IPS-11a (cell line): ENCODE measurements at regions not wholly inside any gene's neighbourhood (a gene's known extent, or its start where the extent isn't known, plus 50 kb on each side); places are given as distances from the start of the nearest gene placed in this dataset.
"Not testable (repeated sequence)": the region's sequence is repeated elsewhere in the genome, so short reads cannot be mapped to it uniquely, and the experiment has no call there.

Experiments used
- H3K4me3 ChIP-seq: one replicate; pipeline ENCODE4 v1.5.1; 2013; ENCODE audit warnings: low read depth, low read length, control low read depth

DNA sequence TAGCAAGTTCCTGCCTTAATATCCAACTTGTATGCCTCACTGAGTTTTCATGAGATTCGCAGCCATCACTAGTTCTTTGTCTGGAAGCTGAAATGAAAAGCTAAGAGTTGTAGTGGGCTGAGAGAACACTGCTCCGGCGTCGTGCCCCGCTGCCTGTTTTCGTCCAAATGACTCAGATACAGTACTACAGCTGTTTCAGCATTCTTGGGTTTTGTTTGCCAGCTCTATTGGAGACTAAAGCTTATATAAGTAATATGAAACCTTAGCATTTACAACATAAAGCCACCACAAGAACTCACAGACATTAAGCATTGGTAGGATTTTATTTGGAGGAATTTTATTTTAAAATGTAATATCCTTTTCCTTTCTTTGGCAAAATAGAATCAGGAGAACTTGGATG, 299.7 kb downstream of the DLEU7 start:
- H3K4me3 ChIP-seq, result no peak overlapping the region

DNA sequence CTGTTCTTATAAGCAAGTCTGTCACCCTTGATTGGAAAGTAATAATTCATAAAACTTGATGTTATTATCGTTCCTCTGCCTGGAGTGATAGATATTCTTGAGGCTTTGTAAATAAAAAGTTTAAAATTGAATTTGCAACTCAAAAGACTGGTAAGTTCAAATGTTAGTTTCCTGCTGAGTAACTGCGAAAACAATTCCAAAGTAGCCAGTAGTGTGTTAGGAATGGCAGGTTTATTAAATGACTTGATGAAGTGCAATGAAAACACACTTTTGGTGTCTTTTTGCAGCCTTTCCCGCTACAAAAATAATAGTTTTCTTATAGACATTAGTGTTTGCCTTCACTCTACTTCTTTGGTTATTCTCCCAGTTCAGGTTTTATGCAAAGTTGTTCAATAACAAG, 299.3 kb downstream of the DLEU7 start:
- H3K4me3 ChIP-seq, result no peak overlapping the region

DNA sequence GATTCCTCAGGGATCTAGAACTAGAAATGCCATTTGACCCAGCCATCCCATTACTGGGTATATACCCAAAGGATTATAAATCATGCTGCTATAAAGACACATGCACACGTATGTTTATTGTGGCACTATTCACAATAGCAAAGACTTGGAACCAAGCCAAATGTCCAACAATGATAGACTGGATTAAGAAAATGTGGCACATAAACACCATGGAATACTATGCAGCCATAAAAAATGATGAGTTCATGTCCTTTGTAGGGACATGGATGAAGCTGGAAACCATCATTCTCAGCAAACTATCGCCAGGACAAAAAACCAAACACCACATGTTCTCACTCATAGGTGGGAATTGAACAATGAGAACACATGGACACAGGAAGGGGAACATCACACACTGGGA, 296.3 kb downstream of the DLEU7 start:
- not testable (repeated sequence) for H3K4me3 ChIP-seq

DNA sequence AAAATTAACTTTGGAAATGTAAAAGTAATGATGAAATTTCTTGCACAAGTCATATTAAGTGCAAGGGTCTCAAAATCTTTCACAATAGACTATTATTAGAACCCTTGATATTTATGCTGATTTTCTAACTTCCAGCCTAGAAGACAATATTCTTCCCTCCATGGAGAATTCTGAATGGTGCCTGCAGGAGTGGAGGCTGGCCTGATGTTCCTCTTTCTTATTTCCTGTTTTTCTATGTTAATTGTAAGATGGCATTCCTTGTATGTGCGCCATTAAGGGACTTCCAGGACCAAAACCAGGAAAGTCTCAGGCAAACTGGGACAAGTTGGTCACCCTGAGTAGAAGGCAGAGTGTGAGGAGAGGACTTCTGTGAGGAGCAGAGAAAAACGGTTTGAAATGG, 294.9 kb downstream of the DLEU7 start:
- no peak overlapping the region for H3K4me3 ChIP-seq

DNA sequence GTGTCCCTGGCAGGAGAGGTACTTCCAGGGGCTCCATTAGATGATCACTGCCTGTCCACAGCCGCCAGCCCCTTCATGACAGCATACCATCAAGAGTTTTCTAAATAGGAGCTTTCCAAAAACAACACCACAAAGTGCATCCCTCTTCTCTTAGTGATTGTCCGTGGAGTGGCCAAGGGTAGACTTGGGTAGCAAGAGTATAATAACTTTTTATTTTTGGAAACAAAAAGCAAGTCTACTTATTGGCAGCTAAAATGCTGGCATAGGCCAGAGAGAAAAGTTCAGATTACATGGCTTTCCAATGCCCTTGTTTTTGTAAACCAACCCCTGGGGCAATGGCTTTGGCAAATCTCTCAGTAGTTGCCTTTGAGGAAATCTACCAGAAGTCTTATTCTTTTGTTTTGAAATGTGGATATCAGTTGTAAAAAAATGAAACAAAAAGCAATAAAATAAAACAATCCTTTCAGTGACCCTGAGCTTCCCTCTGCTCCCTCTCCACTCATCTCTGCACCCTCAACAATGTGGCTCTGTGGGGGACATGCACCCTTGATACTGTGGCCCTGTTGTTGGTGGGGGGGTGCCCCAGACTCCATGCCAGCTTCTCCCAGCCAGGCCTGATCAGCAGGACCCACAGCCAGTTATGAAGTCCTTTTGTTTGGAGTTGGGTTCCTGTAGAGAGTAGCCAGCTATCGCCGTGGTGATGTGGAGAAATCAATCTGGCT, 294.1 kb downstream of the DLEU7 start:
- no peak overlapping the region for H3K4me3 ChIP-seq

DNA sequence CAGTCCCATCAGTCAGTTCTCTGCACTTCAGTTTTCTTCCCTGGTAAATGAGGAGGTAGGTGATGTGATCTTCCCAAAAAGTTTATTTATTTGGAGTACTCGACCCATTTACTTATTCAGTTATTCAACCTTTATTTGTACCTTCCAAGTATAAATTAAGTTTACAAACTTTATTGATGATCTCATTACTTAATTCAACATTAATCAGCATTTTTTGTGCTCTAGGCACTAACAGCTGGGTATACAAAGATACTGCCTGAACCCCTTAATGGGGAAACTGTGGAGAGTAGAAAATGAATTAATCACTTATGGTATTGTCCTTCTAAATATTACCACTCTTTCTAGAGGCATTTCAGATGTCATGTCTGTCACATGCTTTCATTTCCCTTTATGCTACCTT, 293.3 kb downstream of the DLEU7 start:
- H3K4me3 ChIP-seq, result no peak overlapping the region

DNA sequence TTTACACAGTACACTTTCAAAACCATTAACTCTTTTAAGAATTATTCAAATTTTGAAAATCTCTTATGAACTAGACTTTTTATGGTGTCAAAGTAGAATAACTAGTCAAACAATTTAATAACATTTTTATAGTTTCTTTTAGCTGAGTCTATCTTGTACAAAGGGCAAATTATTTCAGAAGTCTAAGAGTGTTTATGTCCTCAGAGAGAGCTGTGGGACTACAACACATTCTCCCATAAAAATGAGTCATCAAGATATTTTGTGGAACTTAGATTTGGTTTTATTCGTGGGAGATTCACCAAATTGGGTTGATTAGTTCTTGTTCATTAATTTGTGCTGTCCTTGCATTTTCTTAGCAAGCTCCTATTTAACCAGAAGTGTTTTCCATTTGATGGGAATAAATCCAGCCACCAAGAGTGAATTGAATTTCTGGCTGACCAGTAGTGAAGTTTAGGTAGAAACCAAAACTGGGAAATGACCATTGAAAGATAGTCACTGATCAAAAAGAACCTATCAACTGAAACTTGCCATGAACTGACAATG, 291.0 kb downstream of the DLEU7 start:
- no peak overlapping the region for H3K4me3 ChIP-seq

DNA sequence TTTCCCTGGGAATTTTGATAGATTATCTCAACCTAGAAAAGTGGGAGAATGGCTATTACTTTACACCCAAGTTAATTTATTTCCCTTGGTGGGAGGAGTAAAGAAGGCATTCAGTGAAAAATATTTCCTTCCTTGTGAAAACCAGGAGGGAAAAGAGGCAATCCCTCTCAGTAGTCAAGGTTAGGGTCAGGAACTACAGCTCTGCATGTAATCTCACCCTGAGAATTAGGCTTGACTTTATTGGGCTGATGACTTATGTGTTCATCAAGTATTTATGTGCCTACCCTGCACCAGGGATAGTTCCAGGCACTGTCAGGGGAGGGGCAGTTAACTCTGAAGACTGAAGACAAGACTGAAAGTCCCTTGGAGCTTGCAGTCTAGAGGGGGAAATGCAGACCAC, 281.8 kb downstream of the DLEU7 start:
- H3K4me3 ChIP-seq, result no peak overlapping the region

DNA sequence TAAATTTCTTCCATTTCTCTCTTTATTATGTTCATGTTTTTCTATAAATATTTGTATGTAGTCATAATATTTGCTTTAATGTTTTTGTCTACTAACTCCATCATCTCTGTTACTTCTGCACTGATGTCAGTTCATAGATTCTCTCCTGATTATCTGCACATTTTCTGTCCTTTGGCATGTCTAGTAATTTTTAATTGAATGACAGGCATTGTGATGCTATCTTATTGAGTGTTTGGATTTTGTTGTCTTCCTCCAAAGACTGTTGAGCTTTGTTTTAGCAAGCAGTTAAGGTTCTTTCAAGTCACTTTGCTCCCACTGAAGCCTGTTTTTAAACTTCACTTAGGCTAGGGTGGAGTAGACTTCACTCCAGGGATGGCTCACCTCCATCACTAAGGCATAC, 276.8 kb downstream of the DLEU7 start:
- H3K4me3 ChIP-seq, result no peak overlapping the region

DNA sequence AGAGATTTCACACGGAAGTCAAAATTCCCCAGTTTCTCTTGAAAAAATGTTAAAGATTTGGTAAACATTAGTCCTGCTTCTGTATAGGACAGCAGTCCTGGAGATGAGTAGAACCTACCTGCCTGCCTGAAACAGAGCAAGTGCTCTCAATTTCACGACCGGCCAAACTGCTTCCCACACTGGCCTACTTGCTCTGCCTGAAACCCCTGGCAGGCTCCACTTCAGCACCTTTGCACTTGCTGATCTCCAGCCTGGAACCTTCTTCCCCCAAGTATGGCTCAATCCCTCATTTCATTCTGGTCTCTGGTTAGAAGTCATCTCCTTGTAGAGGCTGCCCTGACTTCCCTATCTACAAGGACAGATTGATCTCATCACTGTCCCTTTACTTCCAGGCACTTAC, 271.4 kb downstream of the DLEU7 start:
- H3K4me3 ChIP-seq, result no peak overlapping the region

DNA sequence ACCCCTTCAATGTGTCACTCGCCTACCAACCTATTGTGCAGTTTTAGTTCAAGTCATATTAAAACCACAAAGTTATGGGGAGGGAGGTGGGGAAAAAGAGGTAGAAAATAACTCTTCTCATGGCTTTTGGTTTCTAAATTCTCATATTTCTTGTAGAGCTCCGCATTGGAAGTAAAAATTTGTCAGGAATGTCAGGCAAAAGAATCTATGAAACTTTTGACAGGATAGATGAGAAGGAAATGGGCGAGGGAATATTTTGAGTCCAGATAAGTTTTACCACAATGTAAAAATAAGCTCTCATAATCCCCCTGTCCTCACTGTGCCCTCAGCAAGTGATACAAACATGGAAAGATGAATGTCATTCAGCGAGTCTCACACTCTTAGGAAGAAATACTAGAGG, 270.4 kb downstream of the DLEU7 start:
- no peak overlapping the region for H3K4me3 ChIP-seq

DNA sequence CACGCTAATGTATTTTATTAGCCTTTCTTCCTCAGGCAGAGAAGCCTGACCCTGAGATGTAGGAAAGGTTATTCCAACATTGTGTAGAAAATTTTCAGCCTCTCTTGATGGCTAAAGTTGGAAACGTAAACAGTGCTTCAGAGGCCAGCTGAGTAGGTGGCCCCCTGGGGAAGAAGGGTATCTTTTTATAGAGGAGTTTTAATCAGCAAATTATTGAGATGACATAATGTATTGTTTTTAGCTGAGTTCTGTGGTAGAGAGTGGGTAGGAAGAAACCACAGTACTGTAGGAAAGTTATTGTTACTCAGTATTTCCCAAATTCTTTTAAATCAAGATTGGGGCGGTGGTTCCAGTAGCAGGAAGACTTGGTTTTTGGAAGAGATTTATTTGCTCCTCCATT, 268.8 kb downstream of the DLEU7 start:
- H3K4me3 ChIP-seq, result no peak overlapping the region

DNA sequence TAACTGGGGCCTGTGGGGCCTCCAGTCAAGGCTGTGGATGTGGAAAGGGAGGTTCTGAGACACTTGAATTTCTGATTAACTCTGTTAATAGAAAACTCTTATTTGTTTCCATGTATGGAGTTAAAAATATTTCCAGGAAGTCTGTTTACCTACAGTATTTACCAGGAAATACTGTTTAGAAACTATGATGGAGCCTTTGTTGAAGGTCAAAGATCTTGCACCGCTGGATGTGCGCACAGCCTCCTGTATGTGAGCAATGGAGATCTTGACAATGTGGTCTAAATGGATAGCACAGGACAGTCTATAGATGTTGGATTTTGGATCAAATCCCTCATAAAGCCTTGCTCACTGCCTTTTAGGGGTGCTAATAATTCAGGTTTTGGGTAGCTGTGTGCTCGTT, 268.4 kb downstream of the DLEU7 start:
- H3K4me3 ChIP-seq, result no peak overlapping the region

DNA sequence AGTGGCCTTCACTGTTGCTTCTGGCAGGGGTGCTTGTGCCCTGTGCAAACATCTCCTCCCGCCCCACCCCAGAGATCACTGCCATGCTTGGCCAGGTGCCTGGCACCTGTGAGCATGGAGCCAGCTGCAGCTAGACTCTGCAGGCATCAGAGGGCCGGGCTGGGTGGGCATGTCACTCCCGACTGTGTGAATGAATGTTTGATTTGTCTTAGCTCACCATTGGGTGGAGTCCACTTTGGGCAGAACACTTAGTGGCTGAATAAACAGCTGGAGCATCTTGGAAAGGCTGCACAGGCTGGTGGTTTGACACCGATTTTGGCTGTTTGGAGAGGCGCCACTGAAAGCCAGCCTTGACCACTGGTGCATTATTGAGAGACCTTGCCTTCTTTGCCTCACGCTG, 267.3 kb downstream of the DLEU7 start:
- no peak overlapping the region for H3K4me3 ChIP-seq

DNA sequence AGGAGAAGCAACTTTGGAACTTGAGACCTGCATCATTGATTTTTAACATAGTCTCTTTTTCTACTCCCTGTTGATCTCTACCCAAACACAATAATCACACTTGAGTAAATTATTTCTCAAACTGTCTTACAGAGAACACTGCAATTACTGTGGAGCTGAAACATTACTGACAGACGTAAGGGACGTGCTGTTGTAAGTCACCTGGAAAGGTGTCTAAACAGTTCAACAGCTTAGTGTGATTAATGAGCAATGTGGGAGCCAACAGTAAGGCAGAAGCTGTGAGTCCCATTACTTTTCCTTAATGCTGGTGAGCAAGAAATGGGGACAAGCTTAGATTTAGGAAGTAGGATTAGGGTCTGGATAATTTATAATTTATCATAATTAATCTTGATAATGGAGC, 265.7 kb downstream of the DLEU7 start:
- no peak overlapping the region for H3K4me3 ChIP-seq

DNA sequence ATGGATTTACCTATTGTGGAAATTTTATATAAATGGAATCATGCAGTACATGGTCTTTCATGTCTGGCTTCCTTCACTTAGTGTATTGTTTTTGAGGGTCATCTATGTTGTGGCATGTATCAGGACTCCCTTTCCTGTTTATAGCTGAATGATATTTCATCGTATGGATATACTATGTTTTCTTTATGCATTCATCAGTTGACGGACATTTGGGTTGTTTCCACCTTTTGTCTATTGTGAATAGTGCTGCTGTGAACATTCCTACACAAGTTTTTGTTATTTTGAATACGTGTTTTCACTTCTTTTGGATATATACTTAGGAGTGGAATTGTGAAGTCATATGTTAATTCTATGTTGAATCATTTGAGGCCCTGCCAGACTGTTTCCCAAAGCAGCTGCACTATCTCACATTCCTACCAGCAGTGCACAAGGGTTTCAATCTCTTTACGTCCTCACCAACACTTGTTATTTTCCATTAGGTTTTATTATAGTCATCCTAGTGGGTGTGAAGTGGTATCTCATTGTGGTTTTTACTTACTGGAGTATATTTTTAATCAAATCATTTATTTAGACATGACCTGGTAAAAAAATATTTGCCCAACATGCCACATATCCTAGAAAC, 262.7 kb downstream of the DLEU7 start:
- no peak overlapping the region for H3K4me3 ChIP-seq

DNA sequence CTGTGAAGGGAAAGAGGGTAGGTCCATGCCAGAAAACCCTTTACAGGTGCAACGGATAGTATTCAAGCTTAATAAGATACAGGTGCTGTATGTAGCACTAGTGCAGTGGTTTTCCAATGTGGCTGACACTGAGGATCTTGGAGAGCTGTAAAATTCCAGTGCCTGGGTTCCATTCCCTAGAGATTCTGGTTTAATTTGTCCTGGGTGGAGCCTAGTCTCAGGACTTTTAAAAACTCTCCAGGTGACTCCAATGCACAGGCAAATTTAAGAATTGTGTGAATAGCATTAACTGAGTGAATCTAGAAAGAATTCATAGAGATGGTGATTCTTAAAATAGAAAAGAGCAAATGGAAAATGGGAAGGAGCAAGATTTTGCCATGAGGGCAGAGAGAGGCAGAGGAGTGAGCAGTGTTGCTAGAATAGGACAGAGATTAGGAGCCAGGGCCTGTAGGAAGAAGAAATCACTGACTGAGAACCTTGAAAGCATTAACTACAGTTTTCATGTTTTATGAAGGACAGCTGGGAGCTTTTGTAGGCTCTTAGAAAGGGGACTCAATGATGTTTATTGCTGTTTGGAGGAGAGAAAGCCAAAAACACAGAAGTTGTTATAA, 261.8 kb downstream of the DLEU7 start:
- no peak overlapping the region for H3K4me3 ChIP-seq

DNA sequence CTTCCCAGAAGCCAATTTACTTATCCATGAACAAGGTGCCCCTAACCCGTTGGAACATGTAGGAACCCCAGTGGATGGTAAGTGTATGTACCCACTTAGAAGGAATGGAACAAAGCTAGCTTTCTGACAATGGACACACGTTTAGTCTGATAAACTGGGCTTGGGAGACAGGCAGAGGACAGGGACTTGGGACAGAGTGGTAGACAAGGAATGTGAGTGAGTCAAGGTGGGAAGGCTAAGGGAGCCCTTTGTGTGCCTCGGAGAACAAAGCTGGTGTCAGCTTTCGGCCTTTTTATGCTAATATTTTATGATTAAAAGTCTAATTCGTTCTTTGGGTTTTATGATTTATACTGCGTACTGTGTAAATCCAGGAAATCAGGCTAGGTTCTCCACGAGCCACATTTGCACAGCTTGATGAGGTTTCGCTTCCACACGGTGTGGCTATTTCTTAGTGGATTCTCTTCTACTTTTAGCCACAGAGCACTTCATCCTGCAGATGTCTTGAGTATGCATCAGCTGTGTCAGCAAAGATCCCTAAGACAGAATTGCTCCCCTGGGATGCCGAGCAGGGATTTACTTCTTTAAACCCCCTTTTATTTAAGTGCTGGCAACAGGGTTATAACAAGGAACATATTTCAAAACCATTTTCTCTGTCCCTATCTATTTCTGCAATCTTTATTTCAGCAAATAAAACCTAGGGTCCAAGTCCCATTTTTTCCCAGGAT, 258.5 kb downstream of the DLEU7 start:
- H3K4me3 ChIP-seq, result no peak overlapping the region

DNA sequence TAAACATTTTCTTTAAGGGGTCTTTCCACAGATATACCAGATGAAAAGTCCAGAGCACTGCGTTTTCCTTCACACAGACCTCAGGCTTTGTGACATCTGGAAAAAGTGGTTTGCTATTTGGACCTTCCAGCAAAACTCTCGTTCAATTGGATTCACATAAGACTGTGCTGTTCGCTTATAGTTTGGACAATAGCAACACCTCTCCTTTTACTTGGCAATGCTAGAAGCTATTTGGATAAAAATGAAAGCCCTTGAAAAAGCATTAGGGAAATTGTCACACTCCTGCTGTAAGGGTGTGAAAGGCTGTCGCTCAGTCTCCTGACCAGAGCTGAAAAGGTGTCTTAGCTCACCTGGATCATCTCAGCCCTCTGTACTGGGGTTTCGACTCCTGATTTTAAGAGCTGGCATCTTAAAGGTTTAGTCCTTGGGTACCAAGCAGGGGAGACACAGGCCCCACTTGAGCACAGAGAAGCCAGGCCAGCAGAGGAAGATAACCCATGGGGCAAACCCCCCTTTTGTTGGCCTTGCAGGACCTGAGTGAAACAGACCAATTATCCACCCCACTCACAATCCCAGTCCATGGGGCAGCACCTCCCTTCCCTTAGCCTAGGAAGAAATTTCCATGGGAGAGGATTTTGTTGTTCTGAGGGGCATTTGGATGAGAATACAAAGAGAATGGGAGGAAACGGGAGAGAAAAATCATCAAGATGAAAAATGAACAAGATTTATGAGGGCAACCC, 257.6 kb downstream of the DLEU7 start:
- no peak overlapping the region for H3K4me3 ChIP-seq

DNA sequence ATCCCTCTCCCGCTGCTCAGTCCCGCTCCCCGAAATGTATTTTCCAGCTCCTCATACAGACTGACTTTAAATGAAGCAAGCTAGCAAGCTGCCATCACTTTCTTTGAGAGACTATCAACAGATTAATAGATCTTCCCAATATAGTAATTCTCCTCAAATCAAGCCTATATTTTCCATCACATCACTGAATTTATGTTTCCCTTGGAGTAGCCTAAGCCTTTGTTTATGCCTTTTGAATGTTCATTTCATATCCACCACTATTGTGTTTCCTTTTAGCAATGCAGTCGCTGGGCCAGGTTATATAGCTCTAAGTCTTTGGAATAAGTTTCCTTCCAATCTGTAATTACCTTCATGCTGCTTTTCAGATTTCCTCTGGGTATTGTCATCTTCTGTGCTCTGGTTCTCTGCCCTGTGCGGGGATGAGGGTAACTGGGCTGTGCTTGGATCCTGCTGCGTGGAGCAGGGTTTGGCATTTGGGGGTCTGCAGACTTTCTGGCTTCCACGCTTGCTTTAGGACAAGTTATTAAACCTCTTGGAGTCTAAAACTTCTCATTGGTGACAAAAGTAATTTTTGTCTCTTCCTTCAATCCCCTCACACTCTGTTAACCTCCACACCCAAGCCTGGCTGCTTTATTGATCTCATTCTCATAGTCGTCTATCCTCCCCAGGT, 256.9 kb downstream of the DLEU7 start:
- no peak overlapping the region for H3K4me3 ChIP-seq
